B cell (primary cell): ENCODE measurements at regions not wholly inside any gene's neighbourhood (a gene's known extent, or its start where the extent isn't known, plus 50 kb on each side); places are given as distances from the start of the nearest gene placed in this dataset.

ENCODE experiments used
- ATAC-seq: fragments of 200-7000 bp; cut with Tn5 transposase; one replicate; pipeline ENCODE4 v1.10.0; 2021; ENCODE audit warnings: low read depth, mild to moderate bottlenecking, moderate number of reproducible peaks, moderate library complexity
- CTCF ChIA-PET: fragments of 350-600 bp; sonication (Branson Sonifier 250); formaldehyde crosslinking; loops from one replicate; lab custom pipeline; 2021; ENCODE audit warnings: antibody characterized with exemption, inconsistent platforms; lab: Charles Lee
- POLR2A ChIA-PET: fragments of 350-600 bp; sonication (Branson Sonifier 250); formaldehyde crosslinking; loops from one replicate; lab custom pipeline; 2021; ENCODE audit warnings: antibody characterized with exemption; lab: Charles Lee
- DNase-seq: peaks from one replicate; pipeline ENCODE4 v3.0.0; 2013
- H2AFZ ChIP-seq: 2 replicates; pipeline ENCODE4 v1.6.1; 2012; ENCODE audit warnings: mild to moderate bottlenecking, low read depth, low read length; ENCODE audit not compliant: insufficient read depth, poor library complexity, severe bottlenecking
- H3K27ac ChIP-seq, 2 donors: 1 replicate in 1 of 2; 2 replicates in 1 of 2; pipeline ENCODE4 v1.5.1; 2012 to 2013; ENCODE audit warnings: low read length in 2 of 2, mild to moderate bottlenecking in 2 of 2, moderate library complexity in 1 of 2
- H3K27me3 ChIP-seq, 4 experiments: fragments of 200-600 bp in 1 of 4; sonication (generic) in 1 of 4; replicated peaks in 1 of 4; 1 replicate in 2 of 4; 2 replicates in 2 of 4; pipeline versions ENCODE4 v1.6.1 to v1.7.0; 2013 to 2016; ENCODE audit warnings: low read length in 3 of 4, mild to moderate bottlenecking in 2 of 4, mixed read lengths in 1 of 4, moderate library complexity in 1 of 4; ENCODE audit not compliant: insufficient read depth in 4 of 4, control insufficient read depth in 3 of 4; ENCODE audit errors: control extremely low read depth in 1 of 4
- H3K36me3 ChIP-seq, 2 experiments: replicated peaks in 1 of 2; 1 replicate in 1 of 2; 2 replicates in 1 of 2; pipeline versions ENCODE4 v1.6.1 to v1.7.1; 2013; ENCODE audit warnings: low read length in 1 of 2; ENCODE audit not compliant: insufficient read depth in 2 of 2, control insufficient read depth in 1 of 2; ENCODE audit errors: control extremely low read depth in 1 of 2, extremely low read depth in 1 of 2
- H3K4me1 ChIP-seq, 2 donors: fragments of 200-600 bp in 1 of 2; sonication (generic) in 1 of 2; 1 replicate in 1 of 2; 2 replicates in 1 of 2; pipeline versions ENCODE4 v1.5.1 to v1.6.1; 2013 to 2017; ENCODE audit warnings: low read length in 2 of 2; ENCODE audit not compliant: control insufficient read depth in 2 of 2, insufficient read depth in 2 of 2
- H3K4me2 ChIP-seq: replicated peaks from 2 replicates; pipeline ENCODE3; 2012; ENCODE audit warnings: mild to moderate bottlenecking, low read depth, low read length; ENCODE audit not compliant: poor library complexity, severe bottlenecking
- H3K4me3 ChIP-seq, 5 experiments: fragments of 200-600 bp in 1 of 5; sonication (generic) in 1 of 5; 1 replicate in 3 of 5; 2 replicates in 2 of 5; pipeline versions ENCODE4 v1.5.1 to v1.7.0; 2011 to 2016; ENCODE audit warnings: low read length in 4 of 5, mild to moderate bottlenecking in 4 of 5, low read depth in 2 of 5, control low read depth in 1 of 5, moderate library complexity in 1 of 5; ENCODE audit not compliant: insufficient read depth in 1 of 5; ENCODE audit errors: control extremely low read depth in 1 of 5, extremely low read depth in 1 of 5
- H3K79me2 ChIP-seq: fragments of 200-600 bp; sonication (generic); one replicate; pipeline ENCODE4 v1.6.0; 2016; ENCODE audit warnings: low read length; ENCODE audit not compliant: control insufficient read depth, insufficient read depth
- H3K9ac ChIP-seq: fragments of 200-600 bp; sonication (generic); 2 replicates; pipeline ENCODE4 v1.6.1; 2017; ENCODE audit warnings: mild to moderate bottlenecking, low read length, moderate library complexity
- H3K9me3 ChIP-seq, 3 donors: one replicate each; pipeline versions ENCODE4 v1.6.1 to v1.7.1; 2013; ENCODE audit warnings: low read length in 2 of 3; ENCODE audit not compliant: control insufficient read depth in 2 of 3, insufficient read depth in 1 of 3; ENCODE audit errors: control extremely low read depth in 1 of 3
- H4K20me1 ChIP-seq: 2 replicates; pipeline ENCODE4 v1.6.0; 2012; ENCODE audit warnings: mild to moderate bottlenecking, low read length; ENCODE audit not compliant: insufficient read depth, control insufficient read depth, poor library complexity, severe bottlenecking
- H3K27ac Mint-ChIP-seq: one replicate; pipeline ENCODE4 v1.8.0; 2021; ENCODE audit warnings: mixed read lengths
- H3K27me3 Mint-ChIP-seq: one replicate; pipeline ENCODE4 v1.8.0; 2021; ENCODE audit warnings: mixed read lengths
- H3K4me1 Mint-ChIP-seq: one replicate; pipeline ENCODE4 v1.8.0; 2021; ENCODE audit warnings: mixed read lengths
- H3K4me3 Mint-ChIP-seq: one replicate; pipeline ENCODE4 v1.8.0; 2021; ENCODE audit warnings: mixed read lengths
- H3K9me3 Mint-ChIP-seq: one replicate; pipeline ENCODE4 v1.8.0; 2022; ENCODE audit warnings: mixed read lengths; ENCODE audit not compliant: insufficient read depth
- EZH2 ChIP-seq: IDR thresholded peaks from 2 replicates; pipeline ENCODE4 v1.6.1; 2012; ENCODE audit warnings: borderline replicate concordance, low read depth, mild to moderate bottlenecking, moderate library complexity, low read length; ENCODE audit not compliant: insufficient read depth, poor library complexity, severe bottlenecking
- WGBS: methylation state at CpG from one replicate; pipeline ENCODE4 v1.1.5; 2013; ENCODE audit warnings: missing lambda C conversion rate; ENCODE audit not compliant: insufficient coverage; 5-methylcytosine and 5-hydroxymethylcytosine counted together
- intact Hi-C: fragments of 100-400 bp; cut with micrococcal nuclease; formaldehyde crosslinking; loops from one replicate; pipeline ENCODE4 v1.10.0; 2022
- TF ChIP-seq, protein P1 (sequence below): fragments of 200-600 bp; IDR thresholded peaks from one replicate; pipeline ENCODE4 v1.8.0; 2022; ENCODE audit warnings: antibody characterized with exemption, mild to moderate bottlenecking

DNA sequence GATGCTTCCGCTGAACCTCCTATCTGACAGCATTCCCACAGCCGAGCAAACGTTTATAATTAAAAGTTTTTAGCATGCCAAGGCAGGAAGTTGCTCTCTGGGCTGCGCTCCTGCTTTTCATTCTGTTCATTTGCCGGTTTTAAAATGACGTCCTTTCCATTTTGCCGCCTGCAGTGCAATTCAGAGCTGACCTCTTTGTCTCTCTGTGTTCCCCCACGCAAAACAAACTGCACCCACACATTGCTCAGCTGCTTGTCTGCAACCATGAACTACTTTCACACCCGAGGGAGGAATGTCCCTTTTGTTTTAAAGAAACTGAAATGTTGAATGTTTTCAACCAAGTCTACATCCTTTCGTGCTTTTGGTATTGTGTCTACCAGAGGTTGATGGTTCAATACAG is 416.5 kb downstream of the EFNB2 start:
- Histone ChIP-seq H2AFZ (no peak overlapping the region), H3K27me3 (no peaks in the 10 kb centered on the region), H4K20me1 (no peaks in the 10 kb centered on the region), H3K4me3 (no peak overlapping the region), H3K9me3 (peaks cover 0 to 5% (median 0%) of the 10 kb centered on the region in 3 donors), H3K79me2 (no peaks in the 10 kb centered on the region), H3K4me2 (no peak overlapping the region), H3K27ac (no peak overlapping the region), H3K36me3 (no peaks in the 10 kb centered on the region), H3K4me1 (no peaks in the 10 kb centered on the region), H3K9ac (no peak overlapping the region)
- DNase-seq (no peak), ATAC-seq (no peak)
- Mint-ChIP-seq H3K9me3 (no peaks in the 10 kb centered on the region), H3K4me1 (no peaks in the 10 kb centered on the region), H3K27me3 (no peaks in the 10 kb centered on the region), H3K4me3 (no peak overlapping the region), H3K27ac (no peak overlapping the region)
- CTCF ChIA-PET, result no interaction called here
- TF ChIP-seq, protein P1, sequence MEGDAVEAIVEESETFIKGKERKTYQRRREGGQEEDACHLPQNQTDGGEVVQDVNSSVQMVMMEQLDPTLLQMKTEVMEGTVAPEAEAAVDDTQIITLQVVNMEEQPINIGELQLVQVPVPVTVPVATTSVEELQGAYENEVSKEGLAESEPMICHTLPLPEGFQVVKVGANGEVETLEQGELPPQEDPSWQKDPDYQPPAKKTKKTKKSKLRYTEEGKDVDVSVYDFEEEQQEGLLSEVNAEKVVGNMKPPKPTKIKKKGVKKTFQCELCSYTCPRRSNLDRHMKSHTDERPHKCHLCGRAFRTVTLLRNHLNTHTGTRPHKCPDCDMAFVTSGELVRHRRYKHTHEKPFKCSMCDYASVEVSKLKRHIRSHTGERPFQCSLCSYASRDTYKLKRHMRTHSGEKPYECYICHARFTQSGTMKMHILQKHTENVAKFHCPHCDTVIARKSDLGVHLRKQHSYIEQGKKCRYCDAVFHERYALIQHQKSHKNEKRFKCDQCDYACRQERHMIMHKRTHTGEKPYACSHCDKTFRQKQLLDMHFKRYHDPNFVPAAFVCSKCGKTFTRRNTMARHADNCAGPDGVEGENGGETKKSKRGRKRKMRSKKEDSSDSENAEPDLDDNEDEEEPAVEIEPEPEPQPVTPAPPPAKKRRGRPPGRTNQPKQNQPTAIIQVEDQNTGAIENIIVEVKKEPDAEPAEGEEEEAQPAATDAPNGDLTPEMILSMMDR, result no peak
- no peak for TF ChIP-seq EZH2
- POLR2A ChIA-PET, result no interaction called here
- WGBS, result 83% methylated on average over 7 of the region's 10 CpGs
- intact Hi-C loops, result no loop called here

DNA sequence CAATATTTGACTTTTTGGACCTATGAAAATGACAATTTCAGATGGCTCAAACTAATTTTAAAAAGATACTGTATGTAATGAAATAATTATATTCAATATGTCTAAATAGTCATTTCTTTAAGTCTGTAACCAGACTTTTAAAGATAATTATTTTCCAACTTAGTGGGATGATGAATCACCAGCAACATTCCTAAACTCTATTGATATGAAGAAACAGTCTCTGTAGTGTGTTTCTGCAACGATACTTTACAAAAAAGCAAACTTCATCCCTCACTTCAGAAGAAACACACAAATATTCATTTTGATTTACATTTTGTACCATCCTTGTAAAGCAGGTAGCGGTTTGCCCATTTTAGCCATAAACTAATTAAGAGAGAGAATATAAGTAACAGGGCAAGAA is 417.4 kb downstream of the EFNB2 start:
- POLR2A ChIA-PET, result no interaction called here
- Histone ChIP-seq H3K9me3 (peaks cover 0 to 5% (median 0%) of the 10 kb centered on the region in 3 donors), H3K36me3 (no peaks in the 10 kb centered on the region), H3K4me2 (no peak overlapping the region), H2AFZ (no peak overlapping the region), H3K4me3 (no peak overlapping the region), H3K4me1 (no peaks in the 10 kb centered on the region), H3K9ac (no peak overlapping the region), H4K20me1 (no peaks in the 10 kb centered on the region), H3K27me3 (no peaks in the 10 kb centered on the region), H3K79me2 (no peaks in the 10 kb centered on the region), H3K27ac (no peak overlapping the region)
- WGBS, result no CpG with 5 or more reads among the region's 2 CpGs
- intact Hi-C loops, result no loop called here
- Mint-ChIP-seq H3K27me3 (no peaks in the 10 kb centered on the region), H3K4me3 (no peak overlapping the region), H3K27ac (no peak overlapping the region), H3K4me1 (no peaks in the 10 kb centered on the region), H3K9me3 (no peaks in the 10 kb centered on the region)
- no peak for DNase-seq
- CTCF ChIA-PET, result no interaction called here
- TF ChIP-seq, protein P1, result no peak
- TF ChIP-seq EZH2, result no peak
- no peak for ATAC-seq
